ENCODE measurements at regions not wholly inside any gene's neighbourhood (a gene's known extent, or its start where the extent isn't known, plus 50 kb on each side); places are given as distances from the start of the nearest gene placed in this dataset.
"Not testable (repeated sequence)": the region's sequence is repeated elsewhere in the genome, so short reads cannot be mapped to it uniquely, and the experiment has no call there.

- Histone ChIP-seq H3K9me3 (ENCODE audit: control insufficient read depth, insufficient read depth, low read depth, low read length) (no peaks in the 10 kb centered on the region), H3K27ac (ENCODE audit: low read depth, low read length) (no peak overlapping the region), H3K4me1 (ENCODE audit: control insufficient read depth, insufficient read depth, low read length) (peaks cover 20% of the 10 kb centered on the region), H3K4me3 (ENCODE audit: low read depth, low read length) (no peak overlapping the region), H3K27me3 (ENCODE audit: control insufficient read depth, insufficient read depth, low read length) (no peaks in the 10 kb centered on the region), H3K9ac (ENCODE audit: low read length) (no peak overlapping the region), H3K36me3 (ENCODE audit: control insufficient read depth, insufficient read depth, low read length) (no peaks in the 10 kb centered on the region)
Measured at GRCh38 chr5:163248871-163249270, 188.5 kb upstream of the CCNG1 start.

- H3K4me1 ChIP-seq (ENCODE audit: control insufficient read depth, insufficient read depth, low read length): peaks cover 12% of the 10 kb centered on the region
- H3K9ac ChIP-seq (ENCODE audit: low read length): no peak overlapping the region
- H3K4me3 ChIP-seq (ENCODE audit: low read depth, low read length): no peak overlapping the region
- no peaks in the 10 kb centered on the region for H3K9me3 ChIP-seq (ENCODE audit: control insufficient read depth, insufficient read depth, low read depth, low read length)
- H3K27me3 ChIP-seq (ENCODE audit: control insufficient read depth, insufficient read depth, low read length): no peaks in the 10 kb centered on the region
- H3K27ac ChIP-seq (ENCODE audit: low read depth, low read length): no peak overlapping the region
- H3K36me3 ChIP-seq (ENCODE audit: control insufficient read depth, insufficient read depth, low read length): no peaks in the 10 kb centered on the region
Measured at GRCh38 chr5:163252950-163253349, 184.4 kb upstream of the CCNG1 start.

- Histone ChIP-seq H3K9ac (ENCODE audit: low read length) (no peak overlapping the region), H3K27me3 (ENCODE audit: control insufficient read depth, insufficient read depth, low read length) (no peaks in the 10 kb centered on the region), H3K9me3 (ENCODE audit: control insufficient read depth, insufficient read depth, low read depth, low read length) (no peaks in the 10 kb centered on the region), H3K36me3 (ENCODE audit: control insufficient read depth, insufficient read depth, low read length) (no peaks in the 10 kb centered on the region), H3K4me1 (ENCODE audit: control insufficient read depth, insufficient read depth, low read length) (no peaks in the 10 kb centered on the region), H3K27ac (ENCODE audit: low read depth, low read length) (no peak overlapping the region), H3K4me3 (ENCODE audit: low read depth, low read length) (no peak overlapping the region)
Measured at GRCh38 chr5:163259495-163259894, 177.9 kb upstream of the CCNG1 start.

- Histone ChIP-seq H3K27ac (ENCODE audit: low read depth, low read length) (no peak overlapping the region), H3K36me3 (ENCODE audit: control insufficient read depth, insufficient read depth, low read length) (no peaks in the 10 kb centered on the region), H3K4me1 (ENCODE audit: control insufficient read depth, insufficient read depth, low read length) (no peaks in the 10 kb centered on the region), H3K27me3 (ENCODE audit: control insufficient read depth, insufficient read depth, low read length) (no peaks in the 10 kb centered on the region), H3K4me3 (ENCODE audit: low read depth, low read length) (no peak overlapping the region), H3K9ac (ENCODE audit: low read length) (no peak overlapping the region), H3K9me3 (ENCODE audit: control insufficient read depth, insufficient read depth, low read depth, low read length) (no peaks in the 10 kb centered on the region)
Measured at GRCh38 chr5:163260471-163260870, 176.9 kb upstream of the CCNG1 start.

- Histone ChIP-seq H3K27ac (ENCODE audit: low read depth, low read length) (no peak overlapping the region), H3K9ac (ENCODE audit: low read length) (no peak overlapping the region), H3K4me3 (ENCODE audit: low read depth, low read length) (no peak overlapping the region), H3K36me3 (ENCODE audit: control insufficient read depth, insufficient read depth, low read length) (no peaks in the 10 kb centered on the region), H3K27me3 (ENCODE audit: control insufficient read depth, insufficient read depth, low read length) (no peaks in the 10 kb centered on the region), H3K9me3 (ENCODE audit: control insufficient read depth, insufficient read depth, low read depth, low read length) (no peaks in the 10 kb centered on the region), H3K4me1 (ENCODE audit: control insufficient read depth, insufficient read depth, low read length) (no peaks in the 10 kb centered on the region)
Measured at GRCh38 chr5:163260961-163261360, 176.4 kb upstream of the CCNG1 start.

GRCh38 chr5:163261647-163262269, 175.6 kb upstream of the CCNG1 start:
- no peak overlapping the region for H3K9ac ChIP-seq (ENCODE audit: low read length)
- no peaks in the 10 kb centered on the region for H3K36me3 ChIP-seq (ENCODE audit: control insufficient read depth, insufficient read depth, low read length)
- no peaks in the 10 kb centered on the region for H3K27me3 ChIP-seq (ENCODE audit: control insufficient read depth, insufficient read depth, low read length)
- H3K4me3 ChIP-seq (ENCODE audit: low read depth, low read length): no peak overlapping the region
- no peaks in the 10 kb centered on the region for H3K4me1 ChIP-seq (ENCODE audit: control insufficient read depth, insufficient read depth, low read length)
- H3K9me3 ChIP-seq (ENCODE audit: control insufficient read depth, insufficient read depth, low read depth, low read length): no peaks in the 10 kb centered on the region
- no peak overlapping the region for H3K27ac ChIP-seq (ENCODE audit: low read depth, low read length)

- H3K4me1 ChIP-seq (ENCODE audit: control insufficient read depth, insufficient read depth, low read length); H3K27ac ChIP-seq (ENCODE audit: low read depth, low read length); H3K27me3 ChIP-seq (ENCODE audit: control insufficient read depth, insufficient read depth, low read length); H3K9me3 ChIP-seq (ENCODE audit: control insufficient read depth, insufficient read depth, low read depth, low read length); H3K36me3 ChIP-seq (ENCODE audit: control insufficient read depth, insufficient read depth, low read length); H3K9ac ChIP-seq (ENCODE audit: low read length); H3K4me3 ChIP-seq (ENCODE audit: low read depth, low read length): not testable (repeated sequence)
Measured at GRCh38 chr5:163266249-163266648, 171.1 kb upstream of the CCNG1 start.

GRCh38 chr5:163269624-163270023, 167.8 kb upstream of the CCNG1 start:
- Histone ChIP-seq H3K4me3 (ENCODE audit: low read depth, low read length) (no peak overlapping the region), H3K9me3 (ENCODE audit: control insufficient read depth, insufficient read depth, low read depth, low read length) (peaks cover 13% of the 10 kb centered on the region), H3K27me3 (ENCODE audit: control insufficient read depth, insufficient read depth, low read length) (no peaks in the 10 kb centered on the region), H3K36me3 (ENCODE audit: control insufficient read depth, insufficient read depth, low read length) (no peaks in the 10 kb centered on the region), H3K9ac (ENCODE audit: low read length) (no peak overlapping the region), H3K27ac (ENCODE audit: low read depth, low read length) (no peak overlapping the region), H3K4me1 (ENCODE audit: control insufficient read depth, insufficient read depth, low read length) (0 out of 2 replicates have a peak, but pooled peaks cover 2% of the 10 kb centered on the region)

GRCh38 chr5:163276466-163276865, 160.9 kb upstream of the CCNG1 start:
- no peaks in the 10 kb centered on the region for H3K36me3 ChIP-seq (ENCODE audit: control insufficient read depth, insufficient read depth, low read length)
- 0 out of 2 replicates have a peak, but pooled peaks cover 2% of the 10 kb centered on the region for H3K4me1 ChIP-seq (ENCODE audit: control insufficient read depth, insufficient read depth, low read length)
- no peaks in the 10 kb centered on the region for H3K27me3 ChIP-seq (ENCODE audit: control insufficient read depth, insufficient read depth, low read length)
- peaks cover 16% of the 10 kb centered on the region for H3K9me3 ChIP-seq (ENCODE audit: control insufficient read depth, insufficient read depth, low read depth, low read length)
- H3K4me3 ChIP-seq (ENCODE audit: low read depth, low read length): no peak overlapping the region
- H3K27ac ChIP-seq (ENCODE audit: low read depth, low read length): no peak overlapping the region
- H3K9ac ChIP-seq (ENCODE audit: low read length): no peak overlapping the region

- H3K4me1 ChIP-seq (ENCODE audit: control insufficient read depth, insufficient read depth, low read length); H3K27me3 ChIP-seq (ENCODE audit: control insufficient read depth, insufficient read depth, low read length); H3K9me3 ChIP-seq (ENCODE audit: control insufficient read depth, insufficient read depth, low read depth, low read length); H3K9ac ChIP-seq (ENCODE audit: low read length); H3K36me3 ChIP-seq (ENCODE audit: control insufficient read depth, insufficient read depth, low read length); H3K27ac ChIP-seq (ENCODE audit: low read depth, low read length); H3K4me3 ChIP-seq (ENCODE audit: low read depth, low read length): not testable (repeated sequence)
Measured at GRCh38 chr5:163280897-163281296, 156.5 kb upstream of the CCNG1 start.

GRCh38 chr5:163281512-163281911, 155.9 kb upstream of the CCNG1 start:
- H3K9me3 ChIP-seq (ENCODE audit: control insufficient read depth, insufficient read depth, low read depth, low read length): peaks cover 6% of the 10 kb centered on the region; the same call in 1 of the 2 replicates
- no peak overlapping the region for H3K27ac ChIP-seq (ENCODE audit: low read depth, low read length)
- no peaks in the 10 kb centered on the region for H3K36me3 ChIP-seq (ENCODE audit: control insufficient read depth, insufficient read depth, low read length)
- no peaks in the 10 kb centered on the region for H3K4me1 ChIP-seq (ENCODE audit: control insufficient read depth, insufficient read depth, low read length)
- no peaks in the 10 kb centered on the region for H3K27me3 ChIP-seq (ENCODE audit: control insufficient read depth, insufficient read depth, low read length)
- H3K9ac ChIP-seq (ENCODE audit: low read length): no peak overlapping the region
- H3K4me3 ChIP-seq (ENCODE audit: low read depth, low read length): no peak overlapping the region

GRCh38 chr5:163293836-163294235, 143.6 kb upstream of the CCNG1 start:
- Histone ChIP-seq H3K27ac (ENCODE audit: low read depth, low read length) (no peak overlapping the region), H3K4me1 (ENCODE audit: control insufficient read depth, insufficient read depth, low read length) (no peaks in the 10 kb centered on the region), H3K9ac (ENCODE audit: low read length) (no peak overlapping the region), H3K27me3 (ENCODE audit: control insufficient read depth, insufficient read depth, low read length) (no peaks in the 10 kb centered on the region), H3K4me3 (ENCODE audit: low read depth, low read length) (no peak overlapping the region), H3K9me3 (ENCODE audit: control insufficient read depth, insufficient read depth, low read depth, low read length) (no peaks in the 10 kb centered on the region), H3K36me3 (ENCODE audit: control insufficient read depth, insufficient read depth, low read length) (no peaks in the 10 kb centered on the region)

All from HUES6 (cell line).